GM19238 (cell line): ENCODE measurements at regions not wholly inside any gene's neighbourhood (a gene's known extent, or its start where the extent isn't known, plus 50 kb on each side); places are given as distances from the start of the nearest gene placed in this dataset.
"Not testable (repeated sequence)": the region's sequence is repeated elsewhere in the genome, so short reads cannot be mapped to it uniquely, and the experiment has no call there.

Experiments
- DNase-seq: peaks from one replicate; pipeline ENCODE4 v3.0.0; 2011; ENCODE audit warnings: low spot score; ENCODE audit not compliant: insufficient read length

GRCh38 chr1:8144323-8144722, 118.2 kb upstream of the ERRFI1 start:
- DNase-seq, result no peak

GRCh38 chr1:8142955-8143629, 117.0 kb upstream of the ERRFI1 start:
- DNase-seq, result no peak

DNA sequence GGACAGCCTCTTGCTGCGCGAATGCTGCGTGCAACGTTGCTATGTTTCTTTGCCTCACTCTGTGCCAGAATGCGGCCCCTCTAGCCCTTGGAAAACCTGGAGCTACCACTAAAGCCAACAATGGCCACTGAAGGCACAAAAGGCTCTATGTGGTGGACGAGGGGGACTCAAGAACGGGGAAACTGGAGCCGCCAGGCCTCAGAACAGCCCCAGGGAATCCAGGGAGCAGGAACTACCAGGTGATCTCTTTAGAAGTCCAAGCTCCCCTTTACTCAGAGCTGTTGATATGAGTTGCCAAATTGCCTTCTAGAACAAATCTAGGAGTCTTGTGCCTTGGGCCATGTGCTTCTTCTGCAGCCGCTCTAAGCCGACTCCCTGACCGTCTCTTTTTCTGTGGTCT, 113.8 kb upstream of the ERRFI1 start:
- DNase-seq, result no peak

GRCh38 chr1:8139383-8139782, 113.3 kb upstream of the ERRFI1 start:
- DNase-seq, result no peak

GRCh38 chr1:8138673-8139072, 112.6 kb upstream of the ERRFI1 start:
- DNase-seq, result no peak

DNA sequence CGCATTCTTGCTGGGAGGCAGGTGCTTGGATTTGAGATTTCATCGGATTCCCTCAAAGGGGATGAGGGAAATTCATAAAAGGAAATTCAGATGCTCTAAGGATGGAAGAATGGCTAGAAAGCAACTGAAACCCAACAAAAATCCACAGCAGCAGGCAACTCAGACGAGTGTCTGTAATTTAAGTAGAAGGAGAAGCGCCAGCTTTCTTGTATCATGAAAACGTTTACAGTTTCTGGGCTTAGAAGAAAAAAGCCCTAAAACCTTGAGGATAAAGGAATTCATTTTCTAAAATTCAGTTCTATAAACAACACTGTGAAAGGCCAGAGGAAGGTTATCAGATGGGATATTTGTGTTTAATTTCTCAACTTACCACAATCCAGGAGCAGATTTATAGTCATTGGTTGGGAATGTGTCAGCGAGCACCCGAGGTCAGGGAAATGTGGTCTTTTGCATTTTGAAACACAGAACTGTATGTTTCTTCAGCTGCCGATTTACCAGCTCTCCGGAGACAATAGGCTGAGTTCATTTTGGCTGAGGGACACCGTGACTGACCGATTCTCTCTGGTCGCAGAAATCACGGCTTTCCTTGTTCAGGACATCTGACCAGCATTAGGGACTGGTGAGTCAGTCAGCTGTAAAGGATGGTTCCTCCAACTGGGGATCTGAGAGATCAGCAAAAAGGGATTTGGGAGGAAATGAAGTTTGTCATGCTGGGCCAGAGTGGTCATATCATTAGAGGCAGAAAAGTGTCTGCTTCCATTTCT, 111.6 kb upstream of the ERRFI1 start:
- DNase-seq, result no peak

DNA sequence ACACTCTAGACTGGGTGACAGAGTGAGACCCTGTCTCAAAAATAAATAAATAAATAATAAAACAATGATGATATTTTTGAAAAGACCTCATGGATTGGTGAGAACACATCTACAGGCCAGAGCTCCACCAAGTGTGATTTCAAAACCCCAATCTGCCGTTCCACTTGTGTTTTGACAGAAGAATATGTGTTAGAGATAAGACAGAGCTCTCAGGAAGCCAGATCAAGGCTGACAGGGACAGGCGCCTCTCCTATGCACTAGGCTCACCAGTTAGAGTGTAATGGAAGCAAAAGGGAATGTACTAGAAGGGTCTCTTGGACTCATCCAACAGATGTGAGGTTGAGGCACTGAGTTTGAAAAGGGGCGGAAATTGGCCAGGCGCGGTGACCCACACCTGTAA, 110.7 kb upstream of the ERRFI1 start:
- no peak for DNase-seq

GRCh38 chr1:8135250-8135649, 109.1 kb upstream of the ERRFI1 start:
- no peak for DNase-seq

DNA sequence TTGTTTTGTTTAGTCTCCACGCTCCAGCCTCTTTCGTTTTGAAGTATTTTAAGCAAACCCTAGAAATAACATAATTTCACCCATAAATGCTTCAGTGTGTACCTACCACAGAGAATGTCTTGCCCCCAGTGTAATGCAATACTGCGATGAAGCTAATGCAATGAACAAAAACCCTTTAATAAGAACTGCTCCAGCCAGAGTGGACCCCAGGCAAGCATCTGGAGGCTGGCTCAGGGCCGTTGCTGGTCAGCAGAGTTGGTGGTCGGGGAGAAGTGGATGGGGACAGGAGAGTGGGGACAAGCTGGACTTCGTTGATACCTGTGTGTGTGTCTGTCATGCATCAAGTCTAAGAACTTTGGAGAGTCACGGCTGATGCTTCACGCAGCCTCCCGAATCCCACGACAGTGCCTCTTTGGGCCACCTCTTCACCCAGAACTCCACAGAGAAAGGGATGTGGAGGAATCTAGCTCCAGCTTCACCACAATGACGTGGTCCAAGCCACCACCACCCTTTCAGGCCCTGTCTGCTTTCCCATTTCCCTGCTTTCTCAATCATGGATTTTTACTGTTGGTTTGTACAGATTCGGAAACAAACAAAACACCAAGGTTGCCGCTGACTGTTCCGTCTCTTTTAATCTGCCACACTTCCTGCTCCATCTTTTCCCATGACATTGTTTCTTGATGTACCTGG, 108.6 kb upstream of the ERRFI1 start:
- no peak for DNase-seq

DNA sequence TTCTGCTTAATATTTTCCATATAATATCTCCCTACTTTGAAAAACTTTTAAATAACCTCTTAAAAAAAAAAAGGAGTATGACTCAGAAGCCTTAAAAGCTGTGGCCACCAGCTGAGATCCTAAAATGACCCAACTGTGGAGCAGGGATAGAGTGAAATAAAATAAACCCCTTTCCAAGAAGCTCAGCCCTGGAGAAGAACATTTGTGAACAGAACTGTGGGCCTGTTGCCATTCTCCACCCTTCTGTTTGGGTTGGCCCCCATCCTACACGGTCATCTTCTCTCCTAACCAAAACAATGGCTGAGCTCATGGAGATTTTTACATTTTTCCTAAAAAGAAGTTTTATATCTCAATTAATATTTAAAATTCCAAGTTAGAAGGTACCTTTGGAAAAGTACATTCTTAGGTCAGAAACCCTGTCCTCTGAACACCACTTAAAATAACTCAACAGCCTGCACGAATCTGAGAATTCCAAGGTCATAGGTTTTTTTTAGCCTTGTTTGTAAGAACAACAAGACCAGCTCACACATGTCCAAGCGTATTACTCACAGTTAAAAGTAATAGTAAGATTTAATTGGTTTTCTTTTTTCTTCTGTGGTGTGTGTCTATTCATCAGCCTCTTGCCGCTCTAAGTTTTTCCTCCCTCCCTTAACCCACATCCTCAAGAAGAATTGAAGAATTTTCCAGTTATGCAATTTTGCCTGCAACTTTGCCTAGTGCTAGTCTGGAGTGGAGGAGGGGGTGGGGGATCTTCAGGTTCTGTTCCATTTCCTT, 107.7 kb upstream of the ERRFI1 start:
- no peak for DNase-seq

DNA sequence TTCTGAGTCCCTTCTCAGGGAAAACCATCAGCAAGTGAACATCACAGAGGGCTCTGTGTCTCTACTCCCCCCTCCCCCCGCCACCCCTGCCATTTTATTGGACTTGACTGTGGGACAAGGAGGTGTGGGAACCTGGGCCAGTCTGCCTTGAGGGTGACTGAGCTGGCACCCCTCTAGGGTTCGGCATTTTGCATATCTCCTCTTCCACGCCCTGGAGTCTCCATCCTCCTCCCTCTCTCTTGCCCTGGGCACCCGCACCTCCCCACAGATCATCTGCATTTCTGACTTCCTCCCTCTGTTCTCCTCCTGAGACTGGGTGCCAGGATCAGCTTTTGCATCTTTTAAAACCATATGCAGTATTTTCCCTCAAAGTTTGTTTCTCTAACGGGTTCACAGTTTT, 107.1 kb upstream of the ERRFI1 start:
- no peak for DNase-seq

DNA sequence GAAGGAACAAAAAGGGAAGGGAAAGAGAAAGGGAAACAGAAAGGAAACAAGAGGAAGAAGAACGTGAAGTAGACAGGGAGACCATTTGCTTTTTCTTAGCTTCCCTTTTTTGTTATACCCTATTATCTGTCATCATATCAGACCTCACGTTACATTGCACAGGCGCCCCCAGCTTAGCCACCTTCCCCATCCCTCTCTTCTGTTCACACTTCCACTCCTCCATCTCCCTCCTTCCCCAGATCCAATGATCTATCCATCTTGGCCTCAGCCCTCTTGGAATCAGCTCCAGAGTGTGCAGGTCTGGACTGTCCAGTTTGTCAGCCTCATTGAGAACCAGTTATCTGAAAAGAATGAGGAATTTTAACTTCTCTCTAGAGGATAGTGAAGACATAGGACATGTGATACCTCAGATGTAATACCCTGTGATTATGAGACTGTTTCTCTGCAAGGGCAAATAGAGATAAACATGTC, 101.1 kb upstream of the ERRFI1 start:
- no peak for DNase-seq

GRCh38 chr1:8122477-8123407, 96.6 kb upstream of the ERRFI1 start:
- no peak for DNase-seq

- DNase-seq, result no peak
These were observed 96.0 kb upstream of the ERRFI1 start for GRCh38 chr1:8122160-8122476.

GRCh38 chr1:8121261-8122159, 95.4 kb upstream of the ERRFI1 start:
- DNase-seq, result no peak

DNA sequence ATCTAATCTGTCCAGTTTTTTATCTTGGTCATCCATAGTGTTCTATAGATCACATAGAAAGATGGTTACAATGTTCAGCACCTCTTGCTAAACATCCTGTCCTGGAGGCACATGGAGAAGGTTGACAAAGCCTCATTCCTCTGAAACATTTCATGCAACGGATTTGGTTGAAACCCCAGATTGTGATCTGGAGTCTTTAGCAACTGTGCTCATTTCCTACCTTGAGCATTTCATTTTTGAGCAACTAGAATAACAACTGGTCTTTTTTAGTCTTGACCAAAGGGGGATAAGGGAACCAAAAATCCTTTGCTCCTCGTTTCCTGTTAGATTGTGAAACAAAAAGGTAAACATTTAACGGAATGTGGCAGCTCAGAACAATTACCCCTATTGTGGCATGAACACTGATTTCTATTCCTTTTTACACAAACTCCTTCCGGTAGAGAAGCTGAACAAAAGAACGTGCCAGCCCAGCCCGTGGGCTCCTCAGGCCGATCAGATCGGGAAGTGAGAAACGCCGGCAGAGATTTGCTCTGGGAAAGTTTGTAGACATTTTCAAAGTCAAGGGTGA, 94.7 kb upstream of the ERRFI1 start:
- DNase-seq, result no peak

- DNase-seq, result not testable (repeated sequence)
These were observed 92.6 kb upstream of the ERRFI1 start for GRCh38 chr1:8118736-8119135.

- DNase-seq, result no peak
These were observed 91.9 kb upstream of the ERRFI1 start for GRCh38 chr1:8118031-8118451.

- DNase-seq, result no peak
These were observed 90.8 kb upstream of the ERRFI1 start for GRCh38 chr1:8116894-8117264.
